ENCODE measurements at regions not wholly inside any gene's neighbourhood (a gene's known extent, or its start where the extent isn't known, plus 50 kb on each side); places are given as distances from the start of the nearest gene placed in this dataset.

- H3K27me3 ChIP-seq, result no peaks in the 10 kb centered on the region
- no peaks in the 10 kb centered on the region for H3K36me3 ChIP-seq
- intact Hi-C loops (cut with DNase I; ENCODE audit: low total_unique reads) (no loop called here), in situ Hi-C loops (cut with MboI; ENCODE audit: low sequenced_read_pairs in 4 of 4) (no loop called here)
- ATAC-seq, result no peak
- no peak overlapping the region for H3K4me3 ChIP-seq
- DNase-seq, result no peak
- TF ChIP-seq POLR2A (IDR thresholded peaks at IDR 0.05) (no peak), CTCF (IDR thresholded peaks at IDR 0.05 in 4 of 5, conservative IDR thresholded peaks at IDR 0.05 in 1 of 5) (no peak)
- no peaks in the 10 kb centered on the region for H3K9me3 ChIP-seq
- H3K4me1 ChIP-seq, result no peaks in the 10 kb centered on the region
- H3K27ac ChIP-seq, result no peak overlapping the region
Measured at GRCh38 chr2:7586898-7587297, 669.7 kb downstream of the RNF144A start.

- Histone ChIP-seq H3K27me3 (no peaks in the 10 kb centered on the region), H3K27ac (no peak overlapping the region), H3K4me3 (no peak overlapping the region), H3K4me1 (no peaks in the 10 kb centered on the region), H3K9me3 (no peaks in the 10 kb centered on the region), H3K36me3 (no peaks in the 10 kb centered on the region)
- TF ChIP-seq CTCF (IDR thresholded peaks at IDR 0.05 in 4 of 5, conservative IDR thresholded peaks at IDR 0.05 in 1 of 5) (no peak), POLR2A (IDR thresholded peaks at IDR 0.05) (no peak)
- DNase-seq (no peak), ATAC-seq (no peak)
- in situ Hi-C loops (cut with MboI; ENCODE audit: low sequenced_read_pairs in 4 of 4) (no loop called here), intact Hi-C loops (cut with DNase I; ENCODE audit: low total_unique reads) (no loop called here)
Measured at GRCh38 chr2:7588295-7588694, 671.1 kb downstream of the RNF144A start.

GRCh38 chr2:7592618-7593140 lies 675.5 kb downstream of the RNF144A start:
- no peak for ATAC-seq
- H3K27me3 ChIP-seq, result no peaks in the 10 kb centered on the region
- H3K9me3 ChIP-seq, result no peaks in the 10 kb centered on the region
- TF ChIP-seq CTCF (IDR thresholded peaks at IDR 0.05 in 4 of 5, conservative IDR thresholded peaks at IDR 0.05 in 1 of 5) (no peak), POLR2A (IDR thresholded peaks at IDR 0.05) (no peak)
- in situ Hi-C loops (cut with MboI; ENCODE audit: low sequenced_read_pairs in 4 of 4), result no loop called here
- no peaks in the 10 kb centered on the region for H3K36me3 ChIP-seq
- no peak for DNase-seq
- H3K4me3 ChIP-seq, result no peak overlapping the region
- intact Hi-C loops (cut with DNase I; ENCODE audit: low total_unique reads), result no loop called here
- no peaks in the 10 kb centered on the region for H3K4me1 ChIP-seq
- H3K27ac ChIP-seq, result no peak overlapping the region

GRCh38 chr2:7593360-7593759 lies 676.1 kb downstream of the RNF144A start:
- Histone ChIP-seq H3K4me3 (no peak overlapping the region), H3K36me3 (no peaks in the 10 kb centered on the region), H3K27ac (no peak overlapping the region), H3K4me1 (no peaks in the 10 kb centered on the region), H3K9me3 (no peaks in the 10 kb centered on the region), H3K27me3 (no peaks in the 10 kb centered on the region)
- TF ChIP-seq CTCF (IDR thresholded peaks at IDR 0.05 in 4 of 5, conservative IDR thresholded peaks at IDR 0.05 in 1 of 5) (no peak), POLR2A (IDR thresholded peaks at IDR 0.05) (no peak)
- in situ Hi-C loops (cut with MboI; ENCODE audit: low sequenced_read_pairs in 4 of 4), result no loop called here
- ATAC-seq (no peak), DNase-seq (no peak)
- intact Hi-C loops (cut with DNase I; ENCODE audit: low total_unique reads), result no loop called here

GRCh38 chr2:7594211-7594610 lies 677.0 kb downstream of the RNF144A start:
- in situ Hi-C loops (cut with MboI; ENCODE audit: low sequenced_read_pairs in 4 of 4), result no loop called here
- H3K27me3 ChIP-seq, result no peaks in the 10 kb centered on the region
- no peaks in the 10 kb centered on the region for H3K9me3 ChIP-seq
- no peaks in the 10 kb centered on the region for H3K36me3 ChIP-seq
- H3K4me3 ChIP-seq, result no peak overlapping the region
- DNase-seq (no peak), ATAC-seq (no peak)
- no peak overlapping the region for H3K27ac ChIP-seq
- no peaks in the 10 kb centered on the region for H3K4me1 ChIP-seq
- intact Hi-C loops (cut with DNase I; ENCODE audit: low total_unique reads), result no loop called here
- TF ChIP-seq CTCF (IDR thresholded peaks at IDR 0.05 in 4 of 5, conservative IDR thresholded peaks at IDR 0.05 in 1 of 5) (no peak), POLR2A (IDR thresholded peaks at IDR 0.05) (no peak)
